ENCODE measurements at regions not wholly inside any gene's neighbourhood (a gene's known extent, or its start where the extent isn't known, plus 50 kb on each side); places are given as distances from the start of the nearest gene placed in this dataset.

DNA sequence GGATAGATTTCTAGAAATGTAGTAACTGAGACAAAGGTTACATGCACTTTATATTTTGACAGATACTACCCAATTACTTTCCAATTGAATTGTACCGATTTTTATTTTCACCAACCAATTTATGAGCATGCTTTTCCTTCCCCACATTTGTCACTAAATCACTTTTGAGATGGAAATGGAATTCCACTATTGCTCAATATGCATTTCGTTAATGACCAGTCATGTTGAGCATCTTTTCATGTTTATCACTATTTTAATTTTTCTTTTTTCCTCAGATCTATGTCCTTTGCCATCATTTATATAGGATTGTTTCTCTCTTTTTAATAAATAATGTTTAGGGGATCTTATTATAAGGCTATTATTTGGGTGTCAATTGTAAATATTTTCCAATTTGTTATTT is 102.8 kb upstream of the SMIM36 start:
- DNase-seq, result no peak
- H3K4me3 Mint-ChIP-seq, result no peak overlapping the region
- TF ChIP-seq, protein P1, sequence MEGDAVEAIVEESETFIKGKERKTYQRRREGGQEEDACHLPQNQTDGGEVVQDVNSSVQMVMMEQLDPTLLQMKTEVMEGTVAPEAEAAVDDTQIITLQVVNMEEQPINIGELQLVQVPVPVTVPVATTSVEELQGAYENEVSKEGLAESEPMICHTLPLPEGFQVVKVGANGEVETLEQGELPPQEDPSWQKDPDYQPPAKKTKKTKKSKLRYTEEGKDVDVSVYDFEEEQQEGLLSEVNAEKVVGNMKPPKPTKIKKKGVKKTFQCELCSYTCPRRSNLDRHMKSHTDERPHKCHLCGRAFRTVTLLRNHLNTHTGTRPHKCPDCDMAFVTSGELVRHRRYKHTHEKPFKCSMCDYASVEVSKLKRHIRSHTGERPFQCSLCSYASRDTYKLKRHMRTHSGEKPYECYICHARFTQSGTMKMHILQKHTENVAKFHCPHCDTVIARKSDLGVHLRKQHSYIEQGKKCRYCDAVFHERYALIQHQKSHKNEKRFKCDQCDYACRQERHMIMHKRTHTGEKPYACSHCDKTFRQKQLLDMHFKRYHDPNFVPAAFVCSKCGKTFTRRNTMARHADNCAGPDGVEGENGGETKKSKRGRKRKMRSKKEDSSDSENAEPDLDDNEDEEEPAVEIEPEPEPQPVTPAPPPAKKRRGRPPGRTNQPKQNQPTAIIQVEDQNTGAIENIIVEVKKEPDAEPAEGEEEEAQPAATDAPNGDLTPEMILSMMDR (IDR thresholded peaks at IDR 0.05), result no peak
- H3K36me3 Mint-ChIP-seq (ENCODE audit: low read depth), result no peaks in the 10 kb centered on the region
- no peaks in the 10 kb centered on the region for H3K9me3 Mint-ChIP-seq
- no peak overlapping the region for H3K27ac Mint-ChIP-seq
- peaks cover 17% of the 10 kb centered on the region for H3K27me3 Mint-ChIP-seq (ENCODE audit: insufficient read depth)
- H3K4me1 Mint-ChIP-seq (ENCODE audit: low read depth), result peaks cover 13% of the 10 kb centered on the region

DNA sequence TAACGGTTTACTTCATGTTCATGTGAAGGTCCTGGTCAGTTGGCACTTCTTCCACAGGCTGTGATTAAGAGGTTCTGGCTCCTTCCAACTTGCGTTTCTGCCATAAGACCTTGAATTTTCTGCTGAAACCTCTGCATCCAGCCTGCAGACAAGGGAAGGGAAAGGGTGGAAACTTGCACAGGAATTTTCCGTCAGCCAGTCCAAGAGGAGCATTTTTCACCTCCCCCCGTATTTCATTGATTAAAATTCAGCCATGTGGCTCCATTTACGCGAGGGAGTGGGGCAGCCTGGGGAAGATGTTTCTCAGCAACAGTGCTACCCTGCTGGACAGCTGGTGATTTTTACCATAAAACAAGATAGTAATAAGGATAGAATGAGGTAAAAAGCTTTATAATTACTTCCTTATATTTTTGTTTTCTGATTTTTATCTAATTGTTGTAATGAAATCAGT is 101.5 kb upstream of the SMIM36 start:
- DNase-seq, result no peak
- H3K27ac Mint-ChIP-seq, result no peak overlapping the region
- no peak overlapping the region for H3K4me3 Mint-ChIP-seq
- TF ChIP-seq, protein P1 (IDR thresholded peaks at IDR 0.05), result no peak
- H3K9me3 Mint-ChIP-seq, result no peaks in the 10 kb centered on the region
- H3K4me1 Mint-ChIP-seq (ENCODE audit: low read depth), result peaks cover 25% of the 10 kb centered on the region
- peaks cover 12% of the 10 kb centered on the region for H3K27me3 Mint-ChIP-seq (ENCODE audit: insufficient read depth)
- no peaks in the 10 kb centered on the region for H3K36me3 Mint-ChIP-seq (ENCODE audit: low read depth)

DNA sequence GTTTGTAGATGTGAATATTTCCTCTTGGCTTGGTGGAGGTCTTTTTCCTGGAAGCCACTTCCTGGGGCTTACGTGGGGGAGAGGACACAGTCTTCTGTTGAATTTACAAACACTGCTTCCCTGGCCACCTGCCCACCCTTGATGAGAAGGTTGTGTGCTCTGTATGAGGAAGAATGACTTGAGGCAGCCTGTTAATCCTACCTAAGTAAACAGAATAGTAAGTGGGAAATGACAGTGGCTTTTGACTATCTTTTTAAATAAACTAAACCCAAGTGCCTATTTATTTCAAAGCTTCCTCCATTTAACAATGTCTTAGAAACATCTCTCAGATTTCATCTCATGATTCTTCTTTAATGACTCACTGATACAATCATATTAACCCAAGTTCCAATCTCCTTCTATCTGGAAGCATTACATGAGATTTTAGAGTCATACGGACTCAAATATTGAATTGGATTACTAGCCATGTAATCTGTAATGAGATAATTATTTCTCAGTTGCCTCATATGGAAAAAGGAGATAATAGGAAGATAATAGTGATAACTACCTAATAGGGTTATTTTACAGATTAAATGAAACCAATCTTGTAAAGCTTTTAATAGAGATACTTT is 96.6 kb upstream of the SMIM36 start:
- H3K27ac Mint-ChIP-seq, result peak overlapping the region; percentile 56; the same call in 1 of the 2 replicates

DNA sequence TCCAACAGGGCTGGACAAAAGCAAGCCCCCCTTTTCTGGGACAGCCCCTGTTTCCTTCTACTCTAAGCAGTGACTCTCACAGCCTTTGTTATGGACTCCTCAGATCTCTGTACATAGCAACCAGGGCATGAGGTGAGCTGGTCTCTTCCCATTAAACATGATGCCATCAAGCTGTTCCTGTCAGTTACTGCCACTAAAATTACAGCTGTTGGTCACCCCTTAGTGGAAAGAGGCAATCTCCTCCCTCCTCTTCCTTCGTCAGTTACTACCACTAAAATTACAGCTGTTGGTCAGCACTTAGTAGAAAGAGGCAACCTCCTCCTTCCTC is 95.2 kb upstream of the SMIM36 start:
- TF ChIP-seq, protein P1 (IDR thresholded peaks at IDR 0.05), result no peak
- H3K4me1 Mint-ChIP-seq (ENCODE audit: low read depth), result peaks cover 39% of the 10 kb centered on the region

More for the DNA sequence above, 96.6 kb upstream of the SMIM36 start:
- Mint-ChIP-seq H3K4me3 (no peak overlapping the region), H3K36me3 (ENCODE audit: low read depth) (no peaks in the 10 kb centered on the region), H3K9me3 (no peaks in the 10 kb centered on the region), H3K4me1 (ENCODE audit: low read depth) (peaks cover 39% of the 10 kb centered on the region), H3K27me3 (ENCODE audit: insufficient read depth) (peaks cover 21% of the 10 kb centered on the region)
- DNase-seq, result peak; percentile 46
- TF ChIP-seq, protein P1 (IDR thresholded peaks at IDR 0.05), result no peak

DNA sequence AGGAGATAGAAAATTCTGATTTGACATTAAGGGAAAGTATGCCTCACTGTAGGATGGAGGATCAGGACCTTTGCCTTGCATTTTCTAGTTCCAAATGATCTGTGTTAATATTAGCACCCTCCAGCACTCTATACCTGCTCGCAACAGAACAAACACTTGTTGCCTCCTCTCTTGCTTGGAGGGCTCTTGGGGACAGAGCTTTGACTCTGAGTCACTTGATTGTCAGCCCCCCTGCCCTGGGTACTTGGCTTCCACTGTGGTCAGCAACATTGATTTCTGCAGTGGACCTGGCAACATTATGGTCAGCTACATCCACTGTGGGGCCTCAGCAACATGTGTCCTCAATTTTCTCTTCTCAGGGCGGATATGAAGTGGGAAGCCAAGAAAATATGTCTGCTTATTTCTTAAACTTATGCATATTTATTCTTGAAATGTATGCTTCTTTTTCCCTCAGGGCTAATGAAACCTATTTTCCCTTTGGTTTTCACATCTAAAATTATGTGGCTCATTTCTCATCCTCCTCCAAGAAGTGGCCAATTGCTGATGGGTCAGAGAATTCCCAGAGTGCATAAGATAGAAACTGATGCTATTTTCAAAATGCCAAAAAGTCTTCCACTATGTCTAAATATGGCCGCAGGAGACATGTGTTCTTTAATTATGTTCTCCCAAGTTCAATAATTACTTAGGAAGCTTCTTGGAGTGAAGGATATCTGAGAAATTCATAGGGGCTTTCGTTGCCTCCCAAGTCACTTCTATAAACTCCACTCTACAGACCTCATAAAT is 94.6 kb upstream of the SMIM36 start:
- Mint-ChIP-seq H3K27me3 (ENCODE audit: insufficient read depth) (peaks cover 17% of the 10 kb centered on the region), H3K4me1 (ENCODE audit: low read depth) (peaks cover 39% of the 10 kb centered on the region), H3K27ac (no peak overlapping the region), H3K9me3 (no peaks in the 10 kb centered on the region), H3K36me3 (ENCODE audit: low read depth) (no peaks in the 10 kb centered on the region), H3K4me3 (no peak overlapping the region)
- DNase-seq, result no peak
- TF ChIP-seq, protein P1 (IDR thresholded peaks at IDR 0.05), result no peak

More for the DNA sequence above, 95.2 kb upstream of the SMIM36 start:
- Mint-ChIP-seq H3K9me3 (no peaks in the 10 kb centered on the region), H3K36me3 (ENCODE audit: low read depth) (no peaks in the 10 kb centered on the region), H3K27ac (no peak overlapping the region), H3K4me3 (no peak overlapping the region), H3K27me3 (ENCODE audit: insufficient read depth) (peaks cover 17% of the 10 kb centered on the region)
- DNase-seq, result no peak
